Muscle of arm (tissue), 1 donor: ENCODE measurements at regions not wholly inside any gene's neighbourhood (a gene's known extent, or its start where the extent isn't known, plus 50 kb on each side); places are given as distances from the start of the nearest gene placed in this dataset.

ENCODE experiments used
- DNase-seq: peaks from one replicate; pipeline ENCODE4 v3.0.0-alpha.2; 2013

GRCh38 chr7:116145245-116145852 lies 65.0 kb upstream of the TES start:
- DNase-seq, result no peak

- no peak for DNase-seq
Observed at GRCh38 chr7:116148108-116148507, 62.2 kb upstream of the TES start.

GRCh38 chr7:116148626-116149025 lies 61.7 kb upstream of the TES start:
- no peak for DNase-seq

- no peak for DNase-seq
Observed at GRCh38 chr7:116150588-116150987, 59.8 kb upstream of the TES start.

- no peak for DNase-seq
Observed at GRCh38 chr7:116152276-116152675, 58.1 kb upstream of the TES start.

- no peak for DNase-seq
Observed at GRCh38 chr7:116153050-116153449, 57.3 kb upstream of the TES start.

GRCh38 chr7:116159711-116160110 lies 50.6 kb upstream of the TES start:
- DNase-seq, result no peak
